Left ventricle myocardium inferior (tissue), 1 donor: ENCODE measurements at regions not wholly inside any gene's neighbourhood (a gene's known extent, or its start where the extent isn't known, plus 50 kb on each side); places are given as distances from the start of the nearest gene placed in this dataset.
"Not testable (repeated sequence)": the region's sequence is repeated elsewhere in the genome, so short reads cannot be mapped to it uniquely, and the experiment has no call there.

Experiments used
- DNase-seq: peaks from one replicate; pipeline ENCODE4 v3.0.0-alpha.2; 2020
- H3K27ac ChIP-seq: fragments of 200-600 bp; replicated peaks from 2 replicates; pipeline ENCODE4 v1.8.0; 2021
- H3K27me3 ChIP-seq: fragments of 200-600 bp; 2 replicates; pipeline ENCODE4 v1.8.0; 2021; ENCODE audit warnings: low read depth
- H3K36me3 ChIP-seq: fragments of 200-600 bp; 2 replicates; pipeline ENCODE4 v1.8.0; 2021
- H3K4me1 ChIP-seq: fragments of 200-600 bp; 2 replicates; pipeline ENCODE4 v1.8.0; 2021
- H3K4me3 ChIP-seq: fragments of 200-600 bp; 2 replicates; pipeline ENCODE4 v1.8.0; 2021; ENCODE audit warnings: mild to moderate bottlenecking, moderate library complexity
- H3K9me3 ChIP-seq: fragments of 200-600 bp; replicated peaks from 2 replicates; pipeline ENCODE4 v1.8.0; 2021
- CTCF ChIP-seq: fragments of 200-600 bp; IDR thresholded peaks from 2 replicates; pipeline ENCODE4 v1.8.0; 2021; ENCODE audit warnings: antibody characterized with exemption, mild to moderate bottlenecking, borderline replicate concordance
- intact Hi-C: fragments of 100-400 bp; cut with micrococcal nuclease; formaldehyde crosslinking; loops from one replicate; pipeline ENCODE4 v1.11.0; 2022
- donor health status: DM: no; HTN: yes; CAD: no; lungs with severe emphysema.

GRCh38 chr1:224045556-224045955, 68.4 kb upstream of the FBXO28 start:
- peaks cover under 1% of the 10 kb centered on the region for H3K4me1 ChIP-seq
- intact Hi-C loops = no loop called here
- no peak for TF ChIP-seq CTCF
- H3K9me3 ChIP-seq = no peaks in the 10 kb centered on the region
- H3K27ac ChIP-seq = no peak overlapping the region
- DNase-seq = no peak
- H3K4me3 ChIP-seq = no peak overlapping the region
- peaks cover 6% of the 10 kb centered on the region for H3K27me3 ChIP-seq
- H3K36me3 ChIP-seq = no peaks in the 10 kb centered on the region

- peaks cover 6% of the 10 kb centered on the region for H3K27me3 ChIP-seq
- intact Hi-C loops = no loop called here
- no peaks in the 10 kb centered on the region for H3K36me3 ChIP-seq
- TF ChIP-seq CTCF = no peak
- H3K9me3 ChIP-seq = no peaks in the 10 kb centered on the region
- H3K4me3 ChIP-seq = no peak overlapping the region
- no peaks in the 10 kb centered on the region for H3K4me1 ChIP-seq
- no peak overlapping the region for H3K27ac ChIP-seq
- no peak for DNase-seq
These were observed 69.5 kb upstream of the FBXO28 start for GRCh38 chr1:224044420-224044819.

GRCh38 chr1:224042557-224043118, 71.3 kb upstream of the FBXO28 start:
- Histone ChIP-seq H3K36me3 (no peaks in the 10 kb centered on the region), H3K27ac (no peak overlapping the region), H3K27me3 (peaks cover 6% of the 10 kb centered on the region), H3K4me3 (no peak overlapping the region), H3K4me1 (no peaks in the 10 kb centered on the region), H3K9me3 (no peaks in the 10 kb centered on the region)
- no peak for TF ChIP-seq CTCF
- no peak for DNase-seq
- intact Hi-C loops = no loop called here

- H3K36me3 ChIP-seq = no peaks in the 10 kb centered on the region
- H3K9me3 ChIP-seq = no peaks in the 10 kb centered on the region
- no peak for TF ChIP-seq CTCF
- H3K4me1 ChIP-seq = no peaks in the 10 kb centered on the region
- intact Hi-C loops = no loop called here
- H3K4me3 ChIP-seq = no peak overlapping the region
- DNase-seq = no peak
- no peak overlapping the region for H3K27ac ChIP-seq
- peaks cover 6% of the 10 kb centered on the region for H3K27me3 ChIP-seq
These were observed 72.9 kb upstream of the FBXO28 start for GRCh38 chr1:224041032-224041431.

- H3K4me3 ChIP-seq, intact Hi-C loops, H3K9me3 ChIP-seq, H3K4me1 ChIP-seq, DNase-seq, H3K36me3 ChIP-seq, H3K27me3 ChIP-seq, H3K27ac ChIP-seq: not testable (repeated sequence)
These were observed 73.5 kb upstream of the FBXO28 start for GRCh38 chr1:224040423-224040822.

- H3K4me1 ChIP-seq, intact Hi-C loops, H3K4me3 ChIP-seq, H3K27me3 ChIP-seq, H3K36me3 ChIP-seq, H3K27ac ChIP-seq, H3K9me3 ChIP-seq, DNase-seq: not testable (repeated sequence)
These were observed 73.9 kb upstream of the FBXO28 start for GRCh38 chr1:224040006-224040405.

- H3K9me3 ChIP-seq, H3K36me3 ChIP-seq, H3K4me1 ChIP-seq, H3K4me3 ChIP-seq, H3K27me3 ChIP-seq, H3K27ac ChIP-seq, DNase-seq, intact Hi-C loops: not testable (repeated sequence)
These were observed 75.1 kb upstream of the FBXO28 start for GRCh38 chr1:224038832-224039231.

- not testable (repeated sequence) for DNase-seq
These were observed 76.5 kb upstream of the FBXO28 start for GRCh38 chr1:224037362-224037761.

GRCh38 chr1:224032608-224033276, 81.2 kb upstream of the FBXO28 start:
- DNase-seq = not testable (repeated sequence)

More at GRCh38 chr1:224037362-224037761, 76.5 kb upstream of the FBXO28 start:
- H3K4me3 ChIP-seq, H3K9me3 ChIP-seq, H3K4me1 ChIP-seq, H3K36me3 ChIP-seq, H3K27me3 ChIP-seq, intact Hi-C loops, H3K27ac ChIP-seq: not testable (repeated sequence)

GRCh38 chr1:224031986-224032385, 81.9 kb upstream of the FBXO28 start:
- H3K27ac ChIP-seq, H3K9me3 ChIP-seq, intact Hi-C loops, H3K36me3 ChIP-seq, DNase-seq, H3K27me3 ChIP-seq, H3K4me3 ChIP-seq, H3K4me1 ChIP-seq: not testable (repeated sequence)

More at GRCh38 chr1:224032608-224033276, 81.2 kb upstream of the FBXO28 start:
- H3K4me3 ChIP-seq, H3K36me3 ChIP-seq, H3K27me3 ChIP-seq, intact Hi-C loops, H3K9me3 ChIP-seq, H3K4me1 ChIP-seq, H3K27ac ChIP-seq: not testable (repeated sequence)
